ENCODE measurements at regions not wholly inside any gene's neighbourhood (a gene's known extent, or its start where the extent isn't known, plus 50 kb on each side); places are given as distances from the start of the nearest gene placed in this dataset.

DNA sequence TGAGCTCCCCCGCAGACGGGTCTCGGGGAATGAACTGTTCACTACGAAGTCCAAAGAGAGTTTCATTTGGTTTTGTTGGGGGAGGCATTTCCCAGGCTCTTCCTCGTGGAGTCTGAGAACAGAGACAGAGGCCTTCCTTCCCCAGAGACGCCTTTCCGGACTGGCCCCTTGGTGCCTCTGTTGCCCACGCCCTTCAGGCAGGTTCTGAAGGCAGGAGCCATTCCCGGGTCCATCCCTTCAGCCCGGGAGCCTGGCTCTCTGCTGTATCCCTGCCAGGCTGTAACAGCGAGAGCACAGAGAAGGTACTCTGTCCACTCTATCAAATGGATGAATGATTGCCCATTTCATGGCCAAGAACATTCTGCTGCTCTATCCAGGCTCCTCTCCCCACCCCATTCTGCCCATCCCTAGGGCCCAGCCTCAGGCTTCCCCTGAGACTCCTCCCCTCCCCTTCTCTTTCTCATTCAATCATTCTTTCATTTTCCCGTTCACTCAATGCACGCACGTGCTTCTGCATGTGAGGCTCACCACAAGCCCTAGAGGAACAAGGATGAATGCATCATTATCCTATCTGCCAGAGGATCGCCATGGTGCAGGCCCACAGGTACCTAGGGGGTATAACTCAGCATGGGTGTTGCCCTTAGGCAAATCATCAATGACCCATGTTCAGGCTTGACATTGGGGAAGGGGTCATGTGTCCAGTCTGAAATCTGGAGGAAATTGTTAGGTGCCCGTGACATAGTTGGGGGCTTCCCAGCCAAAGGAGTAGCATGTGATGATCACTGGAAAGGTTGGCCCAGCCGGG lies 298.6 kb downstream of the ZNF536 start:
- FAIRE-seq (no peak), DNase-seq (no peak), ATAC-seq (no peak)
- H3K36me3 ChIP-seq: no peaks in the 10 kb centered on the region
- no peak overlapping the region for H3K4me3 ChIP-seq
- H3K27me3 ChIP-seq: no peaks in the 10 kb centered on the region
- intact Hi-C loops (cut with DNase I): no loop called here
- whole genome bisulfite sequencing, 2 donors: 78 to 85% methylated on average over 17 of the region's 17 CpGs
- TF ChIP-seq, protein P1, sequence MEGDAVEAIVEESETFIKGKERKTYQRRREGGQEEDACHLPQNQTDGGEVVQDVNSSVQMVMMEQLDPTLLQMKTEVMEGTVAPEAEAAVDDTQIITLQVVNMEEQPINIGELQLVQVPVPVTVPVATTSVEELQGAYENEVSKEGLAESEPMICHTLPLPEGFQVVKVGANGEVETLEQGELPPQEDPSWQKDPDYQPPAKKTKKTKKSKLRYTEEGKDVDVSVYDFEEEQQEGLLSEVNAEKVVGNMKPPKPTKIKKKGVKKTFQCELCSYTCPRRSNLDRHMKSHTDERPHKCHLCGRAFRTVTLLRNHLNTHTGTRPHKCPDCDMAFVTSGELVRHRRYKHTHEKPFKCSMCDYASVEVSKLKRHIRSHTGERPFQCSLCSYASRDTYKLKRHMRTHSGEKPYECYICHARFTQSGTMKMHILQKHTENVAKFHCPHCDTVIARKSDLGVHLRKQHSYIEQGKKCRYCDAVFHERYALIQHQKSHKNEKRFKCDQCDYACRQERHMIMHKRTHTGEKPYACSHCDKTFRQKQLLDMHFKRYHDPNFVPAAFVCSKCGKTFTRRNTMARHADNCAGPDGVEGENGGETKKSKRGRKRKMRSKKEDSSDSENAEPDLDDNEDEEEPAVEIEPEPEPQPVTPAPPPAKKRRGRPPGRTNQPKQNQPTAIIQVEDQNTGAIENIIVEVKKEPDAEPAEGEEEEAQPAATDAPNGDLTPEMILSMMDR (IDR thresholded peaks at IDR 0.05): no peak
- H3K27ac ChIP-seq: no peak overlapping the region
- no peaks in the 10 kb centered on the region for H3K9me3 ChIP-seq
- peaks cover under 1 to 7% (median 4%) of the 10 kb centered on the region in 3 donors for H3K4me1 ChIP-seq

GRCh38 chr19:30670011-30670329 lies 297.8 kb downstream of the ZNF536 start:
- no peak overlapping the region for H3K4me3 ChIP-seq
- intact Hi-C loops (cut with DNase I): no loop called here
- WGBS, 2 donors: 47 to 57% methylated on average over 14 of the region's 14 CpGs
- peak in 1 of 6 donors; percentile 47 for DNase-seq
- no peak overlapping the region for H3K27ac ChIP-seq
- no peak for ATAC-seq
- H3K9me3 ChIP-seq: no peaks in the 10 kb centered on the region
- TF ChIP-seq, protein P1 (IDR thresholded peaks at IDR 0.05): no peak
- no peaks in the 10 kb centered on the region for H3K36me3 ChIP-seq
- H3K4me1 ChIP-seq: peaks cover 8 to 14% (median 12%) of the 10 kb centered on the region in 3 donors
- no peak for FAIRE-seq
- H3K27me3 ChIP-seq: no peaks in the 10 kb centered on the region

DNA sequence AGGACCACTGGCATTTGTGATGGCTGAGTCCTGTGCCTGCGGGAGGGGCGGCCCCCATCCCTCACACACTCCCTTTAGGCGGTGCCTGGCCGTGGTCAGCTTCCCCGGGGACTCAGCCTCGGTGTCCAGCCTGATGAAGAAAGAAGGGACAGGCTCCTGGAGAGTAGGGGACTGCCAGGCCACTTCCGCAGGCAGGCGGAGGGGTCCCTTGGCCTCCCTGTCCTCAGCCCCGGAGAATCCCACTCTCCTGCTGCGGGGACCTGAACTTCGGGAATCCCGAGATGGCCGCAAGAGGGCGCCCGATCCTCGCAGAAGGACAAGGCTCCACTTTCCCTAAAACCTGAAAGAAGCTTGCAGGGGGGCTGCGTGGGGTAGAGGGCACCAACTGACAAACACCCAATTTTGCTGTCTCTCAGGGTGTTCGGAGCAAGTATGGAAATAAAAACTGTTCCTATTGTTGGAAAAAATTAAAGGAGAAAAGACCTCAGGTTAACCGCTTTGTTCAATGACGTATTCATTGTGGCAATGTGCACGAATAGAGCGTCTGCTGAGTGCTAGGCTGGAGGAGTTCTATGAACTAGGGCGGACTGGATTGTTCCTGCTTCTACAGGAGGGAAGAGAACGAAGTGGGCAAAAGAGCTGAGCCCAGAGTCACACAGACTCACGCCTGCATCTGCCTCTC lies 297.3 kb downstream of the ZNF536 start:
- WGBS, 2 donors: 20 to 23% methylated on average over 25 of the region's 25 CpGs
- Histone ChIP-seq H3K36me3 (no peaks in the 10 kb centered on the region), H3K27me3 (no peaks in the 10 kb centered on the region), H3K9me3 (no peaks in the 10 kb centered on the region), H3K4me1 (peaks cover 11 to 16% (median 15%) of the 10 kb centered on the region in 3 donors), H3K27ac (no peak overlapping the region), H3K4me3 (no peak overlapping the region)
- TF ChIP-seq, protein P1 (IDR thresholded peaks at IDR 0.05): peak; percentile 69 to 87 (median 74)
- DNase-seq (peak in 4 of 6 donors; percentile 25 to 93 (median 78)), FAIRE-seq (no peak), ATAC-seq (no peak)
- intact Hi-C loops (cut with DNase I): no loop called here

DNA sequence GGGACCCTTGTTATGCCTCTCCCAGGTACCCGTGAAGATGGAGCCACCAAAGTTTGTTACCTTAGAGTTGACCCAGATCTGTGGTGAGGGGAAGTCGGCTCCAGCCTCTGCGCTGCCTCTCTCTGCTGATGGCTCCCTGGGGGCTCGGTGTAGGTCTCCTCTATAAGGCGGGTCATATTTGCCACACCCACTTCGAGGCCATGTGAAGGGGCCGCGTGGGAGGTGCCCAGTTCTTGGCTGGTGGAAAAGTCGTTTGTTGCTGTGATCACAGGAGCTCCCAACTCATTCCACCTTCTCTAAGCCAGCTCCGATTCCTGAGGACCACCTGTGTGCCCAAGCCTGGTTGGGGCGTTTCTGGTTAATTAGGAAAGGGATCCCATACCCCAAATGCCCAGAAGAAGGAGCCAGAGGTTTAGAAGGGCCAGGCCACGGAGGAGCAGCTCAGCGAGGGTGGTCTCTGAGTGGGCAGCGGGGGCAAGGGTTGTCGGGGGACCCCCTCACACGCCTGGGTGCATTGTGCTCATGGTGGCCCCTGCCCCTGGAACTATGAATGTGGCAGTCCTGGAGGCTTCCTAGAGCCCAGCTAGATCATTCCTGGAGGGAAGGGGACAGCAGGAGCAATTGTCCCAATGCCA lies 296.5 kb downstream of the ZNF536 start:
- Histone ChIP-seq H3K36me3 (no peaks in the 10 kb centered on the region), H3K4me3 (no peak overlapping the region), H3K4me1 (peaks cover 13 to 19% (median 18%) of the 10 kb centered on the region in 3 donors), H3K27me3 (no peaks in the 10 kb centered on the region), H3K9me3 (no peaks in the 10 kb centered on the region), H3K27ac (no peak overlapping the region)
- intact Hi-C loops (cut with DNase I): no loop called here
- ATAC-seq (no peak), FAIRE-seq (no peak), DNase-seq (no peak)
- 52 to 56% methylated on average over 16 of the region's 16 CpGs for WGBS, 2 donors
- TF ChIP-seq, protein P1 (IDR thresholded peaks at IDR 0.05): no peak
